Ammon's horn (tissue), 1 donor: ENCODE measurements at regions not wholly inside any gene's neighbourhood (a gene's known extent, or its start where the extent isn't known, plus 50 kb on each side); places are given as distances from the start of the nearest gene placed in this dataset.

Experiments
- DNase-seq: peaks from one replicate; pipeline ENCODE4 v3.0.0-alpha.2; 2016; ENCODE audit warnings: low spot score

- no peak for DNase-seq
Observed at GRCh38 chr3:71887256-71887655, 102.3 kb upstream of the PROK2 start.

GRCh38 chr3:71885006-71885405 lies 100.1 kb upstream of the PROK2 start:
- DNase-seq: no peak

GRCh38 chr3:71881732-71882131 lies 96.8 kb upstream of the PROK2 start:
- no peak for DNase-seq

- DNase-seq: no peak
Observed at GRCh38 chr3:71881041-71881440, 96.1 kb upstream of the PROK2 start.

- DNase-seq: no peak
Observed at GRCh38 chr3:71879089-71879488, 94.1 kb upstream of the PROK2 start.

- no peak for DNase-seq
Observed at GRCh38 chr3:71876135-71877105, 91.5 kb upstream of the PROK2 start.

GRCh38 chr3:71875461-71875947 lies 90.6 kb upstream of the PROK2 start:
- DNase-seq: peak; percentile 93

GRCh38 chr3:71874618-71875017 lies 89.7 kb upstream of the PROK2 start:
- DNase-seq: no peak

- no peak for DNase-seq
Observed at GRCh38 chr3:71873093-71873611, 88.2 kb upstream of the PROK2 start.

- DNase-seq: no peak
Observed at GRCh38 chr3:71872256-71872655, 87.3 kb upstream of the PROK2 start.

- no peak for DNase-seq
Observed at GRCh38 chr3:71870966-71871512, 86.1 kb upstream of the PROK2 start.

GRCh38 chr3:71868876-71869275 lies 83.9 kb upstream of the PROK2 start:
- no peak for DNase-seq

- DNase-seq: no peak
Observed at GRCh38 chr3:71865727-71866126, 80.8 kb upstream of the PROK2 start.

- DNase-seq: no peak
Observed at GRCh38 chr3:71863563-71864190, 78.7 kb upstream of the PROK2 start.

- peak; percentile 16 for DNase-seq
Observed at GRCh38 chr3:71862371-71863140, 77.6 kb upstream of the PROK2 start.

GRCh38 chr3:71859123-71859519 lies 74.2 kb upstream of the PROK2 start:
- peak; percentile 54 for DNase-seq

GRCh38 chr3:71858503-71859122 lies 73.7 kb upstream of the PROK2 start:
- no peak for DNase-seq

- DNase-seq: peak; percentile 18
Observed at GRCh38 chr3:71857956-71858355, 73.0 kb upstream of the PROK2 start.

GRCh38 chr3:71854706-71855105 lies 69.8 kb upstream of the PROK2 start:
- no peak for DNase-seq

- no peak for DNase-seq
Observed at GRCh38 chr3:71854096-71854495, 69.1 kb upstream of the PROK2 start.

- peak; percentile 16 for DNase-seq
Observed at GRCh38 chr3:71851878-71852277, 66.9 kb upstream of the PROK2 start.
